MM.1S (cell line): ENCODE measurements at regions not wholly inside any gene's neighbourhood (a gene's known extent, or its start where the extent isn't known, plus 50 kb on each side); places are given as distances from the start of the nearest gene placed in this dataset.
"Not testable (repeated sequence)": the region's sequence is repeated elsewhere in the genome, so short reads cannot be mapped to it uniquely, and the experiment has no call there.

Experiments
- DNase-seq: peaks from one replicate; pipeline ENCODE4 v3.0.0-alpha.2; 2015
- H2AFZ ChIP-seq: fragments of 300-600 bp; sonication (generic); 2 replicates; pipeline ENCODE4 v1.6.0; 2016; ENCODE audit warnings: antibody characterized with exemption, low read length
- H3F3A ChIP-seq: fragments of 300-600 bp; sonication (generic); 2 replicates; pipeline ENCODE4 v1.6.1; 2016; ENCODE audit warnings: mild to moderate bottlenecking, antibody characterized with exemption, low read length, moderate library complexity, mixed read lengths; ENCODE audit not compliant: insufficient read depth
- H3K27ac ChIP-seq: fragments of 300-600 bp; sonication (generic); 2 replicates; pipeline ENCODE4 v1.5.1; 2016; ENCODE audit warnings: mild to moderate bottlenecking, low read length
- H3K27me3 ChIP-seq: fragments of 300-600 bp; sonication (generic); replicated peaks from 2 replicates; pipeline ENCODE4 v1.6.0; 2016; ENCODE audit warnings: low read length; ENCODE audit not compliant: insufficient read depth
- H3K36me3 ChIP-seq: fragments of 300-600 bp; sonication (generic); replicated peaks from 2 replicates; pipeline ENCODE4 v1.6.1; 2016; ENCODE audit warnings: mild to moderate bottlenecking, low read length, mixed read lengths; ENCODE audit not compliant: insufficient read depth
- H3K4me1 ChIP-seq: fragments of 300-600 bp; sonication (generic); 2 replicates; pipeline ENCODE4 v1.6.1; 2016; ENCODE audit warnings: low read length, mixed read lengths
- H3K4me2 ChIP-seq: fragments of 300-600 bp; sonication (generic); 2 replicates; pipeline ENCODE4 v1.6.0; 2016; ENCODE audit warnings: low read depth, low read length
- H3K4me3 ChIP-seq: fragments of 300-600 bp; sonication (generic); 2 replicates; pipeline ENCODE4 v1.5.1; 2016; ENCODE audit warnings: low read length, mixed read lengths
- H3K79me2 ChIP-seq: fragments of 300-600 bp; sonication (generic); 2 replicates; pipeline ENCODE4 v1.6.1; 2016; ENCODE audit warnings: mixed run types, low read length, mixed read lengths
- H3K9ac ChIP-seq: fragments of 300-600 bp; sonication (generic); 2 replicates; pipeline ENCODE4 v1.6.1; 2016; ENCODE audit warnings: low read length, mixed read lengths
- H3K9me2 ChIP-seq: fragments of 300-600 bp; sonication (generic); replicated peaks from 2 replicates; pipeline ENCODE4 v1.6.1; 2016; ENCODE audit warnings: mild to moderate bottlenecking, low read length, mixed read lengths; ENCODE audit not compliant: insufficient read depth
- H3K9me3 ChIP-seq: fragments of 300-600 bp; sonication (generic); replicated peaks from 2 replicates; pipeline ENCODE4 v1.6.1; 2016; ENCODE audit warnings: mild to moderate bottlenecking, low read length, mixed read lengths; ENCODE audit not compliant: insufficient read depth
- H4K20me1 ChIP-seq: fragments of 300-600 bp; sonication (generic); 2 replicates; pipeline ENCODE4 v1.6.1; 2016; ENCODE audit warnings: mild to moderate bottlenecking, low read length, moderate library complexity, mixed read lengths; ENCODE audit not compliant: insufficient read depth
- CTCF ChIP-seq: fragments of 300-600 bp; sonication (generic); IDR thresholded peaks from 2 replicates; pipeline ENCODE4 v1.5.1; 2016; ENCODE audit warnings: antibody characterized with exemption, low read length, mixed read lengths
- EZH2 ChIP-seq: fragments of 300-600 bp; sonication (generic); optimal IDR thresholded peaks from 2 replicates; pipeline ENCODE3; 2017; ENCODE audit warnings: low read depth, mild to moderate bottlenecking, antibody characterized with exemption, low read length, mixed read lengths
- EZH2phosphoT487 ChIP-seq: fragments of 300-600 bp; sonication (generic); IDR thresholded peaks from 2 replicates; pipeline ENCODE4 v1.6.1; 2018; ENCODE audit warnings: antibody characterized with exemption, low read length

GRCh38 chr15:34520566-34520965 lies 62.9 kb downstream of the GOLGA8B start:
- no peak overlapping the region for H3K9ac ChIP-seq

GRCh38 chr15:34520010-34520409 lies 63.4 kb downstream of the GOLGA8B start:
- H3K9me3 ChIP-seq, H3K4me1 ChIP-seq, H3K4me3 ChIP-seq, H3K9ac ChIP-seq, H4K20me1 ChIP-seq, H3K79me2 ChIP-seq, DNase-seq, H3K9me2 ChIP-seq, H3F3A ChIP-seq, H2AFZ ChIP-seq, H3K27me3 ChIP-seq, H3K36me3 ChIP-seq, H3K27ac ChIP-seq, H3K4me2 ChIP-seq: not testable (repeated sequence)

More at GRCh38 chr15:34520566-34520965, 62.9 kb downstream of the GOLGA8B start:
- no peak overlapping the region for H3K27ac ChIP-seq
- H3K4me2 ChIP-seq: no peak overlapping the region
- no peaks in the 10 kb centered on the region for H3K9me2 ChIP-seq
- H3K4me3 ChIP-seq: no peak overlapping the region
- no peaks in the 10 kb centered on the region for H3K36me3 ChIP-seq
- no peaks in the 10 kb centered on the region for H3K27me3 ChIP-seq
- H2AFZ ChIP-seq: no peak overlapping the region
- H4K20me1 ChIP-seq: no peaks in the 10 kb centered on the region
- H3K4me1 ChIP-seq: 0 out of 2 replicates have a peak, but pooled peaks cover 3% of the 10 kb centered on the region
- TF ChIP-seq CTCF (no peak), EZH2phosphoT487 (no peak), EZH2 (no peak)
- no peak for DNase-seq
- no peaks in the 10 kb centered on the region for H3K9me3 ChIP-seq
- no peaks in the 10 kb centered on the region for H3K79me2 ChIP-seq
- H3F3A ChIP-seq: peaks cover 2% of the 10 kb centered on the region; the same call in 1 of the 2 replicates

GRCh38 chr15:34514251-34514670 lies 69.2 kb downstream of the GOLGA8B start:
- Histone ChIP-seq H3K9ac (peak overlapping the region; percentile 71), H3K9me3 (no peaks in the 10 kb centered on the region), H3K27ac (peak overlapping the region; percentile 24; the same call in 1 of the 2 replicates), H3F3A (peaks cover 9% of the 10 kb centered on the region), H4K20me1 (no peaks in the 10 kb centered on the region), H2AFZ (peak overlapping the region; percentile 97), H3K4me3 (peak overlapping the region; percentile 82), H3K79me2 (no peaks in the 10 kb centered on the region), H3K4me2 (peak overlapping the region; percentile 93), H3K27me3 (no peaks in the 10 kb centered on the region), H3K4me1 (0 out of 2 replicates have a peak, but pooled peaks cover 3% of the 10 kb centered on the region), H3K9me2 (no peaks in the 10 kb centered on the region), H3K36me3 (no peaks in the 10 kb centered on the region)
- TF ChIP-seq CTCF (no peak), EZH2 (no peak), EZH2phosphoT487 (no peak)
- DNase-seq: peak; percentile 29

- no peak for DNase-seq
- Histone ChIP-seq H3K9ac (no peak overlapping the region), H4K20me1 (no peaks in the 10 kb centered on the region), H3K4me1 (0 out of 2 replicates have a peak, but pooled peaks cover 3% of the 10 kb centered on the region), H3K9me2 (no peaks in the 10 kb centered on the region), H3K4me2 (no peak overlapping the region), H3K9me3 (no peaks in the 10 kb centered on the region), H3K27me3 (no peaks in the 10 kb centered on the region), H3K27ac (no peak overlapping the region), H3K4me3 (no peak overlapping the region), H3K36me3 (no peaks in the 10 kb centered on the region), H3K79me2 (no peaks in the 10 kb centered on the region), H2AFZ (no peak overlapping the region), H3F3A (peaks cover 9% of the 10 kb centered on the region)
- TF ChIP-seq EZH2phosphoT487 (no peak), CTCF (no peak), EZH2 (no peak)
Observed at GRCh38 chr15:34512628-34513027, 70.8 kb downstream of the GOLGA8B start.
